ENCODE measurements at regions not wholly inside any gene's neighbourhood (a gene's known extent, or its start where the extent isn't known, plus 50 kb on each side); places are given as distances from the start of the nearest gene placed in this dataset.
"Not testable (repeated sequence)": the region's sequence is repeated elsewhere in the genome, so short reads cannot be mapped to it uniquely, and the experiment has no call there.

- H4K20me1 ChIP-seq (ENCODE audit: insufficient read depth), result no peaks in the 10 kb centered on the region
- no peaks in the 10 kb centered on the region for H3K27me3 ChIP-seq (ENCODE audit: insufficient read depth, low read depth, low read length)
- no peaks in the 10 kb centered on the region for H3F3A ChIP-seq (ENCODE audit: insufficient read depth, low read length, poor library complexity, severe bottlenecking)
- no peak overlapping the region for H3K9ac ChIP-seq (ENCODE audit: low read length)
- H3K9me3 ChIP-seq (ENCODE audit: low read length), result no peaks in the 10 kb centered on the region
- H3K79me2 ChIP-seq (replicated peaks; ENCODE audit: insufficient read depth, low read length), result no peaks in the 10 kb centered on the region
- TF ChIP-seq CTCF (IDR thresholded peaks at IDR 0.05; ENCODE audit: poor library complexity, severe bottlenecking) (no peak), SMC3 (conservative IDR thresholded peaks at IDR 0.05; ENCODE audit: poor library complexity) (no peak), MXI1 (conservative IDR thresholded peaks at IDR 0.05; ENCODE audit: poor library complexity, severe bottlenecking) (no peak), EP300 (conservative IDR thresholded peaks at IDR 0.05; ENCODE audit: poor library complexity, severe bottlenecking) (no peak), RAD21 (conservative IDR thresholded peaks at IDR 0.05) (no peak), POLR2AphosphoS5 (IDR thresholded peaks at IDR 0.05) (no peak), TAF1 (IDR thresholded peaks at IDR 0.05; ENCODE audit: low read depth) (no peak), EZH2 (IDR thresholded peaks at IDR 0.05; ENCODE audit: borderline replicate concordance, insufficient read depth, low read length, poor library complexity, severe bottlenecking) (no peak)
- no peaks in the 10 kb centered on the region for H3K9me2 ChIP-seq (ENCODE audit: insufficient read depth, low read length)
- H2AFZ ChIP-seq (ENCODE audit: low read depth, low read length), result no peak overlapping the region
- no peak overlapping the region for H3K4me2 ChIP-seq (ENCODE audit: low read length)
- H3K36me3 ChIP-seq (ENCODE audit: insufficient read depth, low read length), result no peaks in the 10 kb centered on the region
- no peak overlapping the region for H3K27ac ChIP-seq (ENCODE audit: low read length)
- no peak overlapping the region for H3K4me3 ChIP-seq (ENCODE audit: low read length)
Observed at GRCh38 chrX:66833426-66833825, 194.5 kb upstream of the EDA2R start.

GRCh38 chrX:66815227-66815626 is 176.3 kb upstream of the EDA2R start:
- Histone ChIP-seq H3K4me3 (ENCODE audit: low read length) (no peak overlapping the region), H3K9ac (ENCODE audit: low read length) (no peak overlapping the region), H3K27me3 (ENCODE audit: insufficient read depth, low read depth, low read length) (no peaks in the 10 kb centered on the region), H3K9me3 (ENCODE audit: low read length) (no peaks in the 10 kb centered on the region), H3K27ac (ENCODE audit: low read length) (no peak overlapping the region), H3K79me2 (replicated peaks; ENCODE audit: insufficient read depth, low read length) (no peaks in the 10 kb centered on the region), H4K20me1 (ENCODE audit: insufficient read depth) (no peaks in the 10 kb centered on the region), H3F3A (ENCODE audit: insufficient read depth, low read length, poor library complexity, severe bottlenecking) (no peaks in the 10 kb centered on the region), H3K36me3 (ENCODE audit: insufficient read depth, low read length) (no peaks in the 10 kb centered on the region), H2AFZ (ENCODE audit: low read depth, low read length) (no peak overlapping the region), H3K9me2 (ENCODE audit: insufficient read depth, low read length) (no peaks in the 10 kb centered on the region), H3K4me2 (ENCODE audit: low read length) (no peak overlapping the region)
- no peak for TF ChIP-seq REST (IDR thresholded peaks at IDR 0.05; ENCODE audit: borderline replicate concordance)
- no peak for TF ChIP-seq EZH2 (IDR thresholded peaks at IDR 0.05; ENCODE audit: borderline replicate concordance, insufficient read depth, low read length, poor library complexity, severe bottlenecking)

GRCh38 chrX:66794514-66794913 is 155.6 kb upstream of the EDA2R start:
- not testable (repeated sequence) for H2AFZ ChIP-seq (ENCODE audit: low read depth, low read length); H3F3A ChIP-seq (ENCODE audit: insufficient read depth, low read length, poor library complexity, severe bottlenecking); H3K9ac ChIP-seq (ENCODE audit: low read length); H3K27ac ChIP-seq (ENCODE audit: low read length); H3K36me3 ChIP-seq (ENCODE audit: insufficient read depth, low read length); H3K27me3 ChIP-seq (ENCODE audit: insufficient read depth, low read depth, low read length); H3K79me2 ChIP-seq (replicated peaks; ENCODE audit: insufficient read depth, low read length); H3K4me2 ChIP-seq (ENCODE audit: low read length); H4K20me1 ChIP-seq (ENCODE audit: insufficient read depth); H3K4me3 ChIP-seq (ENCODE audit: low read length); H3K9me3 ChIP-seq (ENCODE audit: low read length); H3K9me2 ChIP-seq (ENCODE audit: insufficient read depth, low read length)

Data from neural cell (in vitro differentiated cells).